Esophagus muscularis mucosa (tissue), 4 donors: ENCODE measurements at regions not wholly inside any gene's neighbourhood (a gene's known extent, or its start where the extent isn't known, plus 50 kb on each side); places are given as distances from the start of the nearest gene placed in this dataset.

Experiments
- EP300 ChIP-seq: sonication (generic); formaldehyde crosslinking; IDR thresholded peaks from one replicate; pipeline ENCODE4 v1.6.1; 2017; ENCODE audit warnings: antibody characterized with exemption
- POLR2AphosphoS5 ChIP-seq, 2 donors: sonication (generic); formaldehyde crosslinking; IDR thresholded peaks; one replicate each; pipeline ENCODE4 v1.6.1; 2017; ENCODE audit warnings: antibody characterized with exemption in 2 of 2
- TF ChIP-seq, protein P1 (sequence below), 3 experiments: fragments of 200-600 bp in 2 of 3; fragments of 450-650 bp in 1 of 3; sonication (generic) in 2 of 3; IDR thresholded peaks; one replicate each; pipeline ENCODE4 v1.5.1; 2017 to 2019; ENCODE audit warnings: antibody characterized with exemption in 3 of 3, mild to moderate bottlenecking in 2 of 3, moderate library complexity in 1 of 3

DNA sequence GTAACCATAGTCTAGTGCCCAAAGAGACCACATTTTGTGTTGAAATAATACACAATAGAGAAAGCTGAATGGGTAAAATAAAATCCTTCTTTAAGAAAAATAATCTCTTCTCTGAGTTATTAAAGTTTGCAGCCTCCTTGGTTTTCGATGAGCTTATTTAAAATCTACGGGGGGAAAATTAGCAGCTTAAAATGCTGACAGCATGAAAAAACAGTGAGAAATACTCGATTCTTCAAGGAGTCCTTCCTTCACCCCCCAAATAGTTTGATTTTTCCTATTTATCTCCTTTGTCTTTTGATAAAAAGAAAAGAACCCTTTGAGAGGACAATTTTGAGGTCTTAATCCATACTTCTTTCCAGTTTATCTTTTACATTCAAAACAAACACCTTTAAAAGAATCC, 394.0 kb upstream of the B3GALT2 start:
- TF ChIP-seq, protein P1, sequence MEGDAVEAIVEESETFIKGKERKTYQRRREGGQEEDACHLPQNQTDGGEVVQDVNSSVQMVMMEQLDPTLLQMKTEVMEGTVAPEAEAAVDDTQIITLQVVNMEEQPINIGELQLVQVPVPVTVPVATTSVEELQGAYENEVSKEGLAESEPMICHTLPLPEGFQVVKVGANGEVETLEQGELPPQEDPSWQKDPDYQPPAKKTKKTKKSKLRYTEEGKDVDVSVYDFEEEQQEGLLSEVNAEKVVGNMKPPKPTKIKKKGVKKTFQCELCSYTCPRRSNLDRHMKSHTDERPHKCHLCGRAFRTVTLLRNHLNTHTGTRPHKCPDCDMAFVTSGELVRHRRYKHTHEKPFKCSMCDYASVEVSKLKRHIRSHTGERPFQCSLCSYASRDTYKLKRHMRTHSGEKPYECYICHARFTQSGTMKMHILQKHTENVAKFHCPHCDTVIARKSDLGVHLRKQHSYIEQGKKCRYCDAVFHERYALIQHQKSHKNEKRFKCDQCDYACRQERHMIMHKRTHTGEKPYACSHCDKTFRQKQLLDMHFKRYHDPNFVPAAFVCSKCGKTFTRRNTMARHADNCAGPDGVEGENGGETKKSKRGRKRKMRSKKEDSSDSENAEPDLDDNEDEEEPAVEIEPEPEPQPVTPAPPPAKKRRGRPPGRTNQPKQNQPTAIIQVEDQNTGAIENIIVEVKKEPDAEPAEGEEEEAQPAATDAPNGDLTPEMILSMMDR (IDR thresholded peaks at IDR 0.05): no peak
- TF ChIP-seq POLR2AphosphoS5 (IDR thresholded peaks at IDR 0.05) (no peak), EP300 (no peak)
